ENCODE measurements at regions not wholly inside any gene's neighbourhood (a gene's known extent, or its start where the extent isn't known, plus 50 kb on each side); places are given as distances from the start of the nearest gene placed in this dataset.

GRCh38 chr11:128328955-128329551, 258.3 kb downstream of the ETS1 start:
- no peak for DNase-seq (ENCODE audit: low read depth in 2 of 2)

GRCh38 chr11:128327274-128327673, 260.1 kb downstream of the ETS1 start:
- no peak for DNase-seq (ENCODE audit: low read depth in 2 of 2)

- no peak for DNase-seq (ENCODE audit: low read depth in 2 of 2)
These were observed 260.6 kb downstream of the ETS1 start for GRCh38 chr11:128326791-128327190.

GRCh38 chr11:128324531-128325141, 262.7 kb downstream of the ETS1 start:
- peak; percentile 58 to 61 for DNase-seq (ENCODE audit: low read depth in 2 of 2)

- DNase-seq (ENCODE audit: low read depth in 2 of 2) = no peak
These were observed 263.3 kb downstream of the ETS1 start for GRCh38 chr11:128324051-128324481.

- DNase-seq (ENCODE audit: low read depth in 2 of 2) = no peak
These were observed 264.0 kb downstream of the ETS1 start for GRCh38 chr11:128323381-128323780.

GRCh38 chr11:128318856-128319474, 268.4 kb downstream of the ETS1 start:
- DNase-seq (ENCODE audit: low read depth in 2 of 2) = peak; percentile 40 to 47

- DNase-seq (ENCODE audit: low read depth in 2 of 2) = no peak
These were observed 270.7 kb downstream of the ETS1 start for GRCh38 chr11:128316541-128317227.

- DNase-seq (ENCODE audit: low read depth in 2 of 2) = no peak
These were observed 271.4 kb downstream of the ETS1 start for GRCh38 chr11:128315933-128316332.

GRCh38 chr11:128313931-128314330, 273.4 kb downstream of the ETS1 start:
- no peak for DNase-seq (ENCODE audit: low read depth in 2 of 2)

- DNase-seq (ENCODE audit: low read depth in 2 of 2) = no peak
These were observed 275.3 kb downstream of the ETS1 start for GRCh38 chr11:128311742-128312719.

GRCh38 chr11:128310676-128311445, 276.5 kb downstream of the ETS1 start:
- DNase-seq (ENCODE audit: low read depth in 2 of 2) = no peak

- no peak for DNase-seq (ENCODE audit: low read depth in 2 of 2)
These were observed 277.4 kb downstream of the ETS1 start for GRCh38 chr11:128310005-128310404.

- DNase-seq (ENCODE audit: low read depth in 2 of 2) = no peak
These were observed 278.6 kb downstream of the ETS1 start for GRCh38 chr11:128308794-128309193.

GRCh38 chr11:128305588-128305987, 281.8 kb downstream of the ETS1 start:
- DNase-seq (ENCODE audit: low read depth in 2 of 2) = no peak

GRCh38 chr11:128304666-128305485, 282.5 kb downstream of the ETS1 start:
- no peak for DNase-seq (ENCODE audit: low read depth in 2 of 2)

- DNase-seq (ENCODE audit: low read depth in 2 of 2) = no peak
These were observed 283.2 kb downstream of the ETS1 start for GRCh38 chr11:128304116-128304515.

GRCh38 chr11:128303383-128303782, 284.0 kb downstream of the ETS1 start:
- no peak for DNase-seq (ENCODE audit: low read depth in 2 of 2)

GRCh38 chr11:128302425-128303186, 284.8 kb downstream of the ETS1 start:
- peak in 1 of 2 donors; percentile 47 for DNase-seq (ENCODE audit: low read depth in 2 of 2)
